ENCODE measurements at regions not wholly inside any gene's neighbourhood (a gene's known extent, or its start where the extent isn't known, plus 50 kb on each side); places are given as distances from the start of the nearest gene placed in this dataset.
"Not testable (repeated sequence)": the region's sequence is repeated elsewhere in the genome, so short reads cannot be mapped to it uniquely, and the experiment has no call there.

DNA sequence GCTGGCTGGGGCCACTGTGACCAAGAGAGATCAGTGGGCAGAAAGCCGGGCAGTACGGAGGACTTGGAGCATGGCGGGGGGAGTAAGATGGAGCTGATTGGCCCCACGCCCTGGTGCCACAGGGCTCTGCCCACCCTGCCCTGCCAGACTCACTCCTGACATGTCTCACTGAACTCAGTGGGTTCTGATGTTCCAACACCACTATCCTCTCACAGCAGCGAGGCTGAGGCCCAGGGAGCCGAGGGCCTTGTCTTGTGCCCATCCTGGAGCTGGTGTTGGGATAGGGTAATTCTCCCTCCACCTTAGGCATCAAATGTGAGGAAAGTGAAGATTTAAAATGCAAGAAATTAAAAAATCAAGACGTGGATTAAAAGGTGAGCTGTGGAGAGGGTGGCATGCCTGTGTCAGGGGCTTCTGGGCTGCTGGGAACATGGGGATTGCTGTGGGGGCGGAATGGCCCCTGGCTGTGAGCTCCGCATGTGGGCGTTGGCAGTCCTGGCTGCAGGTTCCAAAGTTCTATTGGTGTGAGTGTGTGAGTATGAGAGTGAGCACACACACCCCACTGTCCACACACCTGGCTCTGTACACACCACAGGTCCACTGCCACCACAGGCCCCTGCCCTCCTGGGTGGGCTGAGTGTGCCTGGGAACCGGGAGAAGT is 283.5 kb upstream of the HS6ST1 start:
- DNase-seq: no peak

DNA sequence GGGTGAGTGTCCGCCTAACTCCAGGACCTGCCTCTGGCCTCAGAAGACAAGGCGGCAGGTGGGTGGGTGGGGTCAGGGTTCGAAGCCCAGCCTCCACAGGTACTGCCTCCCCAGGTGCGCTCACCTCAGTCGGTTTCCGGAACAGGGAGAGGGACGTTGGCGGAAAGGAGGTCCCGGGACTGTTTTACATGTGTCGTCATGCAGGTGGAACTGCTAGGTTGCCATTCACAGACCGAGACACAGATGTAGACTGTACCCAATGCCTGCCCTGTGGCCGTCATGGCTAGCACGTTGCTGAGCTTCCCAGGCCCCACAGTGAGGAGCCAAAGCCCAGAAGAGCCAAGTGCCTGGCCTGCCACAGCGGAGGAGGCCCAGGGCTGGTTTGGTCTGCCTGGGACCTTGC is 284.0 kb upstream of the HS6ST1 start:
- no peak for DNase-seq

DNA sequence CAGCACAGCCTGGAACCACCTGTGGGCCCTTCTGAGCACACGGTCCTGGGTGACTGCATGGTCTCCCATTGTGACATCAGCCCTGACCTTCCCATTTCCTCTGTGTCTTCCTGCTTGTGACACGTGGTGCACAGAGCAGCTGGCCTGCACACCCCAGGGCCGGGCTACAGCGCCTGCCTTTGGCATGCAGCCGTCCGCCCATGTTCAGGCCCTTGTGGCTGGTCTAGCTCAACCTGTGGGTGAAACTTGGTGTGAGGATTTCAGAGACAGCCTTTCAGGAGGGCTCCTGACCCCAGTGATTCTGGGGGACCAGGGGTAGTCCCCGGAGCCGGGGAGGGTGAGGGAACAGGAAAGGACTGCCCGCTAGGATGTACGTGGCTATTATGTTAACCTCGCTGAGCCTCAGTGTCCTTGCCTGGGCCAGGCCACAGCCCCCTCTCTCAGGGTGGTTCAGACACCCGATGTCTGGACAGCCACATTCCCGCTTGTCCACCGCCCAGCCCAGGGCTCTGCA is 284.8 kb upstream of the HS6ST1 start:
- no peak for DNase-seq

DNA sequence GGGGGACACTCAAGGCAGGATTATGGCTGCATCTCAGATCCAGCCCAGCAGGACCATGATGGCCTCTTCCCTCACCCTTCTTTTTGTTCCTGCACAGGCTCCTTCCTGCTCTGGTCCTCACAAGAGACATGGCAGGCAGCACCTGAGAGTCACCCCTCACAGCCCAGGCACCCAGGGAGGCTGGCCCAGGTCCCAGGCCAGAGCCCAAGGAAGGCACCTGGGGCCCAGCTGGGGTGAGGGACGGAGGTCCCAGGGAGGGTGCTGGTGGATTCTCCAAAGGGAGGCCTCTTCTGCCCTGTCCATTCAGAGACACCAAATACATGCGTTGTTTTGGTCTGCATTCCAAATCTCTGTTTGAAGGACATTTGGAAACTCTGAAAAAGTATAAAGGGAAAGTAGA is 285.4 kb upstream of the HS6ST1 start:
- DNase-seq: no peak

DNA sequence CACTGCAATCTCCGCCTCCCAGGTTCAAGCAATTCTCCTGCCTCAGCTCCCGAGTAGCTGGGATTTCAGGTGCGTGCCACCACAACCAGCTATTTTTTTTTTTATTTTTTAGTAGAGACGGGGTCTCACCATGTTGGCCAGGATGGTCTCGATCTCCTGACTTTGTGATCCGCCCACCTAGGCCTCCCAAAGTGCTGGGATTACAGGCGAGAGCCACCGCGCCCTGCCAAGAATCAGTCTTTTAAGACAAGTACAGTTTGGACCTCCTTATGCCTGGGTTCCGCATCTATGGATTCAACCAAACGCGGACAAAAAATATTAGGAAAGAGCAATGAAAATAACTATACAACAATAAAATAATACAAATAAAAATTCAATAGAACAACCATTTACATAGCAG is 285.9 kb upstream of the HS6ST1 start:
- not testable (repeated sequence) for DNase-seq

DNA sequence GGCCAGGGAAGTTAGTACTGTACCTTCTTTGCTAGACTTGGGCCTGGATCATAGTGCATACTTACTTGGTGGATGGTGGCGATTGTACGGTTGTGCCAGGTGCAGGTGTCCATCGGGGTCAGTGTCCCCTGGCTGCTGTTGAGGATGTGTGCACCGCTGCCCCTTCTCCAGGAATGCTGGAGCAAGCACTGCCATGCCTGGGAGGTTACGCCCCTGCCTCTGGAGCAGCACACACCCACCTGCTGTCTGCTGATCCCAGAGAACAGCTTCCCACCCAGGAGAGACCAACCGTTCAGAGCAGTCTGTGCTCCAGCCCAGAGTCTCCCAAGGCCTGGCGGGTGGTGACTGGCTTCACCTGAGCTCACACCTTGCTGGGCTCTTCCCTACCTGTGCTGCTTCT is 286.8 kb upstream of the HS6ST1 start:
- no peak for DNase-seq

DNA sequence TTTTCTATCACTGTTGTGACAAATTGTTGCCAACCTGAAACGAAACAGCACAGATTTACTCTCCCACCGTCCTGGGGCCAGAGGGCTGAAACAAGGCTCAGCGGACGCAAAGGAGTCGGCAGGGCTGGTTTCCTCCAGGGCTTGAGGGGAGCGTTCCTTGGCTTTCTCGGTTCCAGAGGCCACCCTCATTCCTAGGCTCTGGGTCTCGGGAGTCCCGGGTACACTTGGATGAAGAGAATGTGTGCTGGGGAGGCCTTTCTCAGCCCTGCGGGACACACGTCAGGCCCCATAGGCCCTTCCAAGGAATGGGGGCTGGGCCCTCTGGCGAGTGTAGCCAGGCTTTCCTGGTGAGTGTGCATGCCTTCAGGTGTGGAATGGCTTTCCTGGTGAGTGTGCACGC is 287.3 kb upstream of the HS6ST1 start:
- no peak for DNase-seq

DNA sequence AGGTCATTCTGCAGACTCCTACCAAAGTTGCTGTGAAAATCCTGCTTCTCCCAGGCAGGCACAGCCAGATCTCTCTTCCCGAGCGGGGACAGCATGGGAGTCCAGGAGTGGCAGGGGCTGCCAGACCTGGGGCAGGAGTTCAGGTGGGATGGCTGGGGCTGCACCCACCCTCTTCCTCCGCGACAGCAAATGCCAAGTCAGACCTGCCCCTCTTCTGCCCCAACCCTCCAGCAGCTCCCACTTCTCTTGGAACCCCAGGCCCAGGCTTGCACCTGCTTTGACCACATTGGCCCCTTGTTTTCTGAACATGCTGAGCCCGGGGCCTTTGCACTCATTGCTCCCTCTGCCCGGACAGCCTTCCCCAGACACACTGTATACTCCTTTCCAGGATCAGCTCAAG is 288.2 kb upstream of the HS6ST1 start:
- DNase-seq: no peak

DNA sequence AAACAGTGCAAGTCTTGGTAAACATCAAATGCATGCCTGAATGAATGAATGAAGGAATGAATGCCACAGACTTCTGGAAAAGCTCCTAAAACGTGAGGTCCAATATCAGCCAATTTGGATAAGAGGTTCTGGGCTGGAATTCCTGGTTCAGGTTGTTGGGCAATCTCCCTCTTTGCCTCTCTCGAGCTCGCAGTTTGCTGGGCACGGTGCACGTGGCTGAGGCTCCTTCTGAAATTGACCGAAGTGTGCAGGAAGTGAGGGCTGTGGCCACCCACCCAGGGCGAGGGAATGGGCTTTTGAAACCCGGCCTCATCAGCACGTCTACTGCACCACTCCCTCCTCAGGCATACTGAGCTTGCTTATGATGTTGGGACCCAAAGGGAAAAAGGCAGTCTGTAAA is 288.8 kb upstream of the HS6ST1 start:
- DNase-seq: no peak

DNA sequence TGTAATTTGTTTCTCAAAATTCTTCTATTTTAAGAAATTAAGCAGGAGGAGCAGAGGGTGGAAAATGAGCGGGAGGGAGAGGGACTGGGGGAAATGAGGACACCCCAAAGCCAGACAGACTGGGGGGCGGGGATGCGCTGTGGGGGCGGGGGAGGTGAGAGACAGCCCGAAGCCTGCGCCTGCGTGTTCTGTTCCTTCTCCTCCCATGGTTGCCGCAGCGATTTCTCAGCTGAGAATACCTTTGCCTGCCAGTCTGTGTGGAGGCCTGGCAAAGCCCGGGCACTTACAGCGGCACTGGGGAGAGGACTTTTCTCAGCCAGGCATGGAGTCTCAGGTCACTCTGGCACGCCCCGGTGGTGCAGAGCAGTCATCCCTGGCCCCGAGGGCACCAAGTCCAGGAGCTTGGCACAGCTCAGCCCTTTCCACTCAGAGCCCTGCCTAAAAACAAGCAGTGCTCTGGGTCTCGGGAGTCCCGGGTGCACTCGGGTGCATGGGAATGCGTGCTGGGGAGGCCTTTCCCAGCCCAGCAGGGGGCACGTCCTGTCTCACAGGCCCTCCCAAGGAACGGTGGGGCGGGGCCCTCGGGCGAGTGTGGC is 289.3 kb upstream of the HS6ST1 start:
- no peak for DNase-seq

DNA sequence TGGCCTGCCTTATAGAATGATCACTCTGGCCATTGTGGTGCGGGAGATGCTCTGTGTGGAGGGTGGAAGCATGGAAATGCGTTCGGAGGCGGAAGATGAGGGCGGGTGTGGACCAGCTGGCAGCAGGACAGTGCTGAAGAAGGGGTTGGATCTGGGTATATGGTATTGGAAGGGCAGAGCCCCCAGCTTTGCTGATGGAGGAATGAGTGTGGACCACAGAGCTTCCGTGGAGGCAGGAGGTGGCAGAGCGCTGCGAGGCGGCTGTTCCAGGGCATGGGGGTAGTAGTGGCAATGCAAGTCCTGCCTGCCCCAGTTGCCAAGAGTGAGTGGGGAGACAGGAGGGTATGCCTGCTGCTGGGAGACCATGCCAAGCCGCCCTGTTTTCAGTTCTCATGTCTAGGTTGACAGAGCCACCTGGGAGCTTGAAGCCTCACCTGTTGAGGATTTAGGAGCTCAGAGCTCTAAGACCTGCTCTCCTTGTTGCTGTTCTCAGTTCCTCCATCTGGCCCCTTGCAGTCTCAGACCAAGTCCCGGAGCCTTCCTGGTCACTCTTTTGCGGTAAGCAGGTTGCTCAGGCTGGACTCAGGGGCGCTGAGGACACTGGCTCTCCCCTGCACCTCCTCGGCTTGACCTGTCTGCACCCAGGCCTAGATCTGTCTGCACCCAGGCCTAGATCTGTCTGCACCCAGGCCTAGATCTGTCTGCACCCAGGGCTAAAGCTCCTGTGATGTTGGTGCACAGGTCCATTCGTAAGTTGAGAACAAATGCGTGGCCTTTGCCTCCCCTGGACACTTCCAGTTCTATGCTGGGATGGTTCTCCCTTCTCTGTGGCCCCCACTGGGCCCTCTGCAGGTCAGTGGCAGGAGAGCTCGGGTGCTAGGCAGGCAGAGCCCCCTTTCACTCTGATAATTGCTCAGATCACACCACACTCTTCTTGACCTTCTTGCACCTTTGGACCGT is 290.5 kb upstream of the HS6ST1 start:
- no peak for DNase-seq

DNA sequence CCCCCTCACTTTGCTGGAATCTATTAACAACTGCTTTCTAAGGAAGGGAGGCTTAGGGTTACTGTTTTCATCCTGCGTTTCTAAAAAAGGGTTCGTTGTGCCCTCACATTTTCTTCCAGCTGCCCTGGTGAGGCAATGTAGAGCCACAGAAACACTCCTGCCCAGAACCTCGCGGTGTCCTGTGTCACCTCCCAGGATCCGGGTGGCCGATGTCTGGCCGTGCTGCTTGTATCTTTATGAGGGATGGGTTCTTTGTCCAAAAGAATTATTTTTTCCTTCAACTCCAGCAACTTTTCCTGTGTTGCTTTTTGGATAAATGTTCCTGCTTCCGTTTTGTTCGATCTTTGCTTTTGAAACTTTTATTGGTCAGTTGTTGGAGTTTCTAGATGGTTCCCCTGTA is 291.8 kb upstream of the HS6ST1 start:
- DNase-seq: no peak

DNA sequence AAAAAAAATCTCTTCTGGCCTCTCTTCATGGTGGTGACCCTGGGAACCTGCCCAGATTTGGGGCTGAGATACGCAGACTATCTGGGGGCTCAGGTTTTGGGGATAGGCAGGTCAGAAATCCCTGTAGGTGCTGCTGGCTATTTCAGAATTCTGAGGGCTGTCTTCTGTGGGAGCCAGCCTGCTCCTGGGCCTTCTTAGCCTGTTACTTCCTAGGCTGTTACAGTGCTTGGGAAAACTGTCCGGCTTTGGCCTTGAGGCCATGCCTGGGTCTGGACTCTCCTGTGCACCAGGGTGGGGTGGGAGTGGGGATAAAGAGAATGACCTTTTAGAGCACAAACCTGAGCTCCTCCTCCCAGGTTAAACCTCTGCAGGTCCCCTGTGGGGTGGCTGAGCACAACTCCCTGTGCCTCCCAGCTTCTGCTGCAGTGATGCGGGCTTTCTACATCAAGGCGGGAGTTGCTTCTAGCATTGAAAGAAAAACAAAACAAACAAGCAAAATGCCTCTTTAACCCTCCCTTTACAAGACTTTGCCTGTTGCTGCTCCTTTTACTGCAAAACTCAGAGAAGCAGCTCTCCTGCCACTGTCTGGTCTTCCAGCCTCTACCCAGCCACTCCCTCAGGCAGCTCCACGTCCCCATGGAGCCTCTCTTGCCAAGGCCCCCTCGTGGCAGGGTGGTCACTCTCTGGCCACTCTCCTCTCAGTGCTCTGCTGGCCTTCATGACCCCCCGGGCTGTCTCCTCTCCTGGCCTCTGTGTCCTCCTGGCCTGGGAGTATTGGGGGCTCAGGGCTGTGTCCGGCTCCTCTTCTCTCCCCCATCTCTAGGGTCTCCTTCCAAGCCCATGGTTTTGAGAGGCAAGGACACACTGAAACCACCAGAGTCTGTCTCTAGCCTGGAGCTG is 293.0 kb upstream of the HS6ST1 start:
- no peak for DNase-seq

DNA sequence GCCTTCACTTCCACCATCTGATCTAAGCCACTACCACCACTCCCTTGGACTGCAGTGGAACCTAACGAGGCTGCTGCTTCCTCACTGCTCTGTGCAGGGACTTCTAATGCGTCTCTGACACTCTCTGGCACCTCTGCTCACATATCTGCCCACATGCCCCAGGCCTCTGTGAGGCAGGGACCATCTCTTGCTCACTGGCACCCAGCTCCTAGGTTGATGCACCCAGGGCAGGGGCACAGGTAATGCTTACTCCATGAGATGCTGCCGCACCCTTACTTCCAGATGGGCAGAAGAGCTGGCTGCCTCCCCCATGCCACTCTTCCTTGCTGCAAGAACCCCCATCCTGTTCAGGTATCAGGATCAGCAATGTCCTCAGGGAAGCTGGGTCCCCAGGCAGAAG is 294.0 kb upstream of the HS6ST1 start:
- no peak for DNase-seq

DNA sequence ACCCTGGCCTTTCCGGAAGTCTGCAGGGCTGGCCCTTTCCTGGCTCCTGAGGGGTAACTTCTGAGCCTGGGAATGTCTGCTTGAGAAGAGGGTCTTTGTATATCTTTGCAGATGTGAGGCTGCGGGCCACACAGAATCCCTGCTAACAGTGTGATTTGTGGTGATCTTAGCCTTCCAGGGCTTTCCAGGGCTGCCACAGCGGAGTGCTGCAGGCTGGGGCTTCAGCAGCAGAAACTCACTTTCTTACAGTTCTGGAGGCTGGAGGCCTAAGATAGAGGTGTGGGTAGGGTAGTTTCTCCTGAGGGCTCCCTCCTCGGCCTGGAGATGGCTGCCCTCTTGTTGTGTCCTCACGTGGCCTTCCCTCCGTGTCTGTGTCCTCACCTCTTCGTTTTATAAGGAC is 294.7 kb upstream of the HS6ST1 start:
- no peak for DNase-seq

DNA sequence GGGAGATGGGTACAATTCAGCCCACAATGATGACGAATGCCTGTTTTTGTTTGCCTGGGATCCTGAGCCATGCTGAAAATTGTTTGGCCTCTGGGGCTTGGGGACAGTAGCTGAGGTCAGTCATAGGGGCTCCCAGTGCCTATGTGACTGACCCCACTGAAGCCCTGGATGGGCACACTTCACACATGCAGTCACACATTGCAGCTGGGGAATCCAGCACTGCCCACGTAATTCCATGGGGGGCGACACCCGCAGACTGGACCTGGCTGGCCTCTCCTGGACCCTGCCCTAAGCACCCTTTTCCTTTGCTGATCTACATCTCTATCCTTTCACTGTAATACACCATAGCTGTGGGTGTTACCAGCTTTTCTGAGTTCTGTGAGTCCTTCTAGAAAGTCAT is 295.2 kb upstream of the HS6ST1 start:
- no peak for DNase-seq

DNA sequence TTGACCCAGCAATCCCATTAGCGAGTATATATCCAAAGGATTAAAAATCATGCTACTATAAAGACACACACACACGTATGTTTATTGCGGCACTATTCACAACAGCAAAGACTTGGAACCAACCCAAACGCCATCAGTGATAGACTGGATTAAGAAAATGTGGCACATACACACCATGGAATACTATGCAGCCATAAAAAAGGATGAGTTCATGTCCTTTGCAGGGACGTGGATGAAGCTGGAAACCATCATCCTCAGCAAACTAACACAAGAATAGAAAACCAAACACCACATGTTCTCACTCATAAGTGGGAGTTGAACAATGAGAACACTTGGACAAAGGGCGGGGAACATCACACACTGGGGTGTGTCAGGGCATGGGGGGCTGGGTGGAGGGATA is 296.2 kb upstream of the HS6ST1 start:
- DNase-seq: not testable (repeated sequence)

DNA sequence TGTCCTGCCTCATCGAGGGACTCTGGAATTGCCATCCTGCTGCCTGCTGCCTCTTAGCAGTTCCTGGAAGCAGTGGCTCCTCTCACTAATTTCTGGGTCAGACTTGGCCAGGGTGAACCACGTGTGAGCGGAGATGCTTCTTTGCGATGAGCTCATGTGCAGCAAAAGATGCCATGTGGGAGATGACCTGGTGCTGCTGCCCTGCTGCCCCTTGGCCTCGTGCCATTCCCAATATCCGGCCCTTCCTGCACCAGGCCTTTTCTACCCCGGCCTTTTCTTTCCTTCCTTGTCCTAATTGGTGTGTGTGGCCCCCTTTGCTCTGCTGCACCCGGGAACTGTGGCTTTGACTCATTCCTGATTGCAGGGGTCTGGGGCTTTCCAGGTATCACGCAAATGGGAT is 296.9 kb upstream of the HS6ST1 start:
- no peak for DNase-seq

DNA sequence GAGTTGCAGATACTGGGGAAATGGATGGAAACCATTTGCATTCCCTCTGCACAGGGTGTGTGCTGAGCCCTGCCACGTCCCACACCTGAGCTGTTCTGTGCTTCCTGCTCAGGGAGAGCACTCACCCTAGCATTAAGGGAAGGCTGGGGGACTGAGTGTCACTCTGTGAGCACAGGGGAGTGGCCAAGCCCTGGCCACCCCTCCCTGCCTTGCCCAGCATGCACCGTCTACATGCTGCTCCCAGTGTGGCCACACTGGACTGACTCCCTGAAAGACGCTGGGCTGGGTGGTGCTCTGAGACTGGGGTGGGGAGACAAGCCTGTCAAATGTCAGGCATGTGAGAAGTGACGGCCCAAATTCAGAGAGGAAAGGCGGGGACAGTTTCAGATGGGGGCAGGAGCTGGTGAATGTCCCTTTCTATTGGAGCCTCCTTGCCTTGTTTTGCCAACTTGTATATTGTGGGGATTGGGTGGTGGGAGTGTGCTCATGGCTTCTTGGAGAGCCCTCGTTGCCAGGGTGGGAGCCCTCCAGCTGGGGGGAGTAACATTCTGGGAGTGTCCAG is 298.4 kb upstream of the HS6ST1 start:
- no peak for DNase-seq

DNA sequence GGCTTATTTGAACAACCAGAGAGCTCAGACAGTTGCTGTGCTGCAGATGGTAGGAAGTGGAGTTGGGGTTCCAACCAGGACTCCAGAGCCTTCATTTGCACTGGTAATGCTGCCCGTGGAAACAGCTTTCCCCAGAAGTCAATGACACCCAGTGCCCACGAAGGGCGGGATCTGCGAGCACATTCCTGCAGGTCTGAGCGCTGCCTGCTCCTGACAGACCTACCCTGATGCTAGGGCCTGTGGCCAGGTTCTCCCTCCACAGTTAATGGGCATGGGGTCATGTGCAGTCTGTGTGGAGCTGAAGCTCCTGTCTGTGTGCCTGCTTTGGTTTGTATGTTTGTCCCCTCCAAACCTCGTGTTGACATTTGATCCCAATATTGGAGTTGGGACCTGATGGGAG is 299.0 kb upstream of the HS6ST1 start:
- DNase-seq: no peak

DNA sequence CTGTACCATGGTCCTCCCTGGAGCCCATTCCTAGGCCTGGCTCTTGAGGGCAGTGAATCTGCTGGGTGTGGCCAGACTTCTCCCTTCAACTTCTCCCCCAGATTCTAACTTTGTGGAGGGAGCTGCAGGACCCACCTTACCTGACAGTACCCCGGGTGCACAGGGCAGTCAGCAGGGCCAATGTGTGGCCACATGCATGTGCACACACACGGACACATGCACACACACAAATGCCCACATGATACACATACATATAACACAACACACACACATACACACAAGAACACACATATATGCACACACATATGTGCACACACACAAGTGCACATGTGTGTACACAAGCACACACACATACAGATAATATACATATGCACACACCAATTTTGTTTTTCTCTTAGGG is 300.0 kb upstream of the HS6ST1 start:
- no peak for DNase-seq
